ENCODE measurements at regions not wholly inside any gene's neighbourhood (a gene's known extent, or its start where the extent isn't known, plus 50 kb on each side); places are given as distances from the start of the nearest gene placed in this dataset.

GRCh38 chr6:90905351-90905750 is 318.5 kb upstream of the MAP3K7 start:
- Mint-ChIP-seq H3K4me3 (ENCODE audit: unreplicated experiment) (no peak overlapping the region), H3K36me3 (ENCODE audit: unreplicated experiment) (no peaks in the 10 kb centered on the region), H3K27me3 (ENCODE audit: unreplicated experiment) (no peaks in the 10 kb centered on the region), H3K27ac (ENCODE audit: unreplicated experiment) (no peak overlapping the region), H3K4me1 (ENCODE audit: low read depth, unreplicated experiment) (no peaks in the 10 kb centered on the region), H3K9me3 (ENCODE audit: unreplicated experiment) (no peaks in the 10 kb centered on the region)
- DNase-seq: no peak
- no peak for TF ChIP-seq CTCF (IDR thresholded peaks at IDR 0.05; ENCODE audit: partially characterized antibody, unreplicated experiment)

- TF ChIP-seq CTCF (IDR thresholded peaks at IDR 0.05; ENCODE audit: partially characterized antibody, unreplicated experiment): no peak
- H3K27ac Mint-ChIP-seq (ENCODE audit: unreplicated experiment): no peak overlapping the region
- H3K36me3 Mint-ChIP-seq (ENCODE audit: unreplicated experiment): no peaks in the 10 kb centered on the region
- H3K4me1 Mint-ChIP-seq (ENCODE audit: low read depth, unreplicated experiment): peaks cover 25% of the 10 kb centered on the region
- no peaks in the 10 kb centered on the region for H3K9me3 Mint-ChIP-seq (ENCODE audit: unreplicated experiment)
- H3K4me3 Mint-ChIP-seq (ENCODE audit: unreplicated experiment): no peak overlapping the region
- H3K27me3 Mint-ChIP-seq (ENCODE audit: unreplicated experiment): no peaks in the 10 kb centered on the region
- DNase-seq: no peak
These were observed 313.2 kb upstream of the MAP3K7 start for GRCh38 chr6:90900034-90900433.

GRCh38 chr6:90898763-90899162 is 311.9 kb upstream of the MAP3K7 start:
- Mint-ChIP-seq H3K27ac (ENCODE audit: unreplicated experiment) (no peak overlapping the region), H3K9me3 (ENCODE audit: unreplicated experiment) (no peaks in the 10 kb centered on the region)

GRCh38 chr6:90896075-90896547 is 309.2 kb upstream of the MAP3K7 start:
- DNase-seq: no peak
- H3K27ac Mint-ChIP-seq (ENCODE audit: unreplicated experiment): no peak overlapping the region
- no peak for TF ChIP-seq CTCF (IDR thresholded peaks at IDR 0.05; ENCODE audit: partially characterized antibody, unreplicated experiment)
- peaks cover 39% of the 10 kb centered on the region for H3K4me1 Mint-ChIP-seq (ENCODE audit: low read depth, unreplicated experiment)
- H3K36me3 Mint-ChIP-seq (ENCODE audit: unreplicated experiment): no peaks in the 10 kb centered on the region
- H3K4me3 Mint-ChIP-seq (ENCODE audit: unreplicated experiment): no peak overlapping the region
- H3K9me3 Mint-ChIP-seq (ENCODE audit: unreplicated experiment): no peaks in the 10 kb centered on the region
- peaks cover 2% of the 10 kb centered on the region for H3K27me3 Mint-ChIP-seq (ENCODE audit: unreplicated experiment)

More at GRCh38 chr6:90898763-90899162, 311.9 kb upstream of the MAP3K7 start:
- Mint-ChIP-seq H3K27me3 (ENCODE audit: unreplicated experiment) (no peaks in the 10 kb centered on the region), H3K4me1 (ENCODE audit: low read depth, unreplicated experiment) (peaks cover 29% of the 10 kb centered on the region), H3K36me3 (ENCODE audit: unreplicated experiment) (no peaks in the 10 kb centered on the region), H3K4me3 (ENCODE audit: unreplicated experiment) (no peak overlapping the region)
- DNase-seq: no peak
- TF ChIP-seq CTCF (IDR thresholded peaks at IDR 0.05; ENCODE audit: partially characterized antibody, unreplicated experiment): no peak

- H3K27ac Mint-ChIP-seq (ENCODE audit: unreplicated experiment): no peak overlapping the region
- no peaks in the 10 kb centered on the region for H3K36me3 Mint-ChIP-seq (ENCODE audit: unreplicated experiment)
- H3K4me3 Mint-ChIP-seq (ENCODE audit: unreplicated experiment): no peak overlapping the region
- no peak for DNase-seq
- H3K4me1 Mint-ChIP-seq (ENCODE audit: low read depth, unreplicated experiment): peaks cover 39% of the 10 kb centered on the region
- peaks cover 2% of the 10 kb centered on the region for H3K27me3 Mint-ChIP-seq (ENCODE audit: unreplicated experiment)
- no peaks in the 10 kb centered on the region for H3K9me3 Mint-ChIP-seq (ENCODE audit: unreplicated experiment)
- no peak for TF ChIP-seq CTCF (IDR thresholded peaks at IDR 0.05; ENCODE audit: partially characterized antibody, unreplicated experiment)
These were observed 308.6 kb upstream of the MAP3K7 start for GRCh38 chr6:90895299-90896074.

Data from glutamatergic neuron (in vitro differentiated cells).